GM19452 (cell line): ENCODE measurements at regions not wholly inside any gene's neighbourhood (a gene's known extent, or its start where the extent isn't known, plus 50 kb on each side); places are given as distances from the start of the nearest gene placed in this dataset.

Source experiments
- ATAC-seq: cut with Tn5 transposase; IDR thresholded peaks from one replicate; pipeline ENCODE4 v1.9.1; 2021; ENCODE audit not compliant: unreplicated experiment

- ATAC-seq: no peak
Observed at GRCh38 chr15:47945872-47946650, 174.7 kb upstream of the SLC24A5 start.

- no peak for ATAC-seq
Observed at GRCh38 chr15:47949815-47950214, 171.0 kb upstream of the SLC24A5 start.

GRCh38 chr15:47950447-47950846, 170.3 kb upstream of the SLC24A5 start:
- ATAC-seq: no peak

GRCh38 chr15:47951781-47952180, 169.0 kb upstream of the SLC24A5 start:
- no peak for ATAC-seq

GRCh38 chr15:47954196-47954595, 166.6 kb upstream of the SLC24A5 start:
- ATAC-seq: no peak

- no peak for ATAC-seq
Observed at GRCh38 chr15:47955021-47955420, 165.8 kb upstream of the SLC24A5 start.

GRCh38 chr15:47959617-47960413, 161.0 kb upstream of the SLC24A5 start:
- no peak for ATAC-seq

GRCh38 chr15:47961401-47962090, 159.2 kb upstream of the SLC24A5 start:
- peak; percentile 88 for ATAC-seq

GRCh38 chr15:47963265-47963664, 157.5 kb upstream of the SLC24A5 start:
- ATAC-seq: no peak

- ATAC-seq: no peak
Observed at GRCh38 chr15:47964229-47964628, 156.6 kb upstream of the SLC24A5 start.

- no peak for ATAC-seq
Observed at GRCh38 chr15:47965297-47965696, 155.5 kb upstream of the SLC24A5 start.

GRCh38 chr15:47968593-47968992, 152.2 kb upstream of the SLC24A5 start:
- ATAC-seq: no peak

- no peak for ATAC-seq
Observed at GRCh38 chr15:47971637-47972036, 149.2 kb upstream of the SLC24A5 start.

GRCh38 chr15:47972738-47973137, 148.1 kb upstream of the SLC24A5 start:
- no peak for ATAC-seq

GRCh38 chr15:47974724-47975123, 146.1 kb upstream of the SLC24A5 start:
- no peak for ATAC-seq

- no peak for ATAC-seq
Observed at GRCh38 chr15:47975427-47975826, 145.4 kb upstream of the SLC24A5 start.

GRCh38 chr15:47983533-47983932, 137.3 kb upstream of the SLC24A5 start:
- ATAC-seq: no peak

GRCh38 chr15:47985568-47985967, 135.2 kb upstream of the SLC24A5 start:
- ATAC-seq: no peak

GRCh38 chr15:47987461-47987860, 133.3 kb upstream of the SLC24A5 start:
- peak; percentile 18 for ATAC-seq

GRCh38 chr15:47987908-47988532, 132.8 kb upstream of the SLC24A5 start:
- peak; percentile 79 for ATAC-seq

GRCh38 chr15:47988564-47988963, 132.2 kb upstream of the SLC24A5 start:
- ATAC-seq: no peak
